Hepatocyte (in vitro differentiated cells): ENCODE measurements at regions not wholly inside any gene's neighbourhood (a gene's known extent, or its start where the extent isn't known, plus 50 kb on each side); places are given as distances from the start of the nearest gene placed in this dataset.

Experiments
- EZH2 ChIP-seq: fragments of 200-600 bp; sonication (generic); IDR thresholded peaks from 2 replicates; pipeline ENCODE4 v1.6.1; 2016; ENCODE audit warnings: antibody characterized with exemption, mild to moderate bottlenecking, borderline replicate concordance
- EZH2phosphoT487 ChIP-seq: fragments of 200-600 bp; sonication (generic); IDR thresholded peaks from one replicate; pipeline ENCODE4 v1.6.1; 2018; ENCODE audit warnings: antibody characterized with exemption, mild to moderate bottlenecking, low read depth, moderate library complexity; ENCODE audit not compliant: unreplicated experiment, severe bottlenecking
- TF ChIP-seq, protein P1 (sequence below): fragments of 200-600 bp; sonication (generic); IDR thresholded peaks from 2 replicates; pipeline ENCODE4 v1.5.1; 2016; ENCODE audit warnings: antibody characterized with exemption, mild to moderate bottlenecking; ENCODE audit not compliant: poor library complexity

DNA sequence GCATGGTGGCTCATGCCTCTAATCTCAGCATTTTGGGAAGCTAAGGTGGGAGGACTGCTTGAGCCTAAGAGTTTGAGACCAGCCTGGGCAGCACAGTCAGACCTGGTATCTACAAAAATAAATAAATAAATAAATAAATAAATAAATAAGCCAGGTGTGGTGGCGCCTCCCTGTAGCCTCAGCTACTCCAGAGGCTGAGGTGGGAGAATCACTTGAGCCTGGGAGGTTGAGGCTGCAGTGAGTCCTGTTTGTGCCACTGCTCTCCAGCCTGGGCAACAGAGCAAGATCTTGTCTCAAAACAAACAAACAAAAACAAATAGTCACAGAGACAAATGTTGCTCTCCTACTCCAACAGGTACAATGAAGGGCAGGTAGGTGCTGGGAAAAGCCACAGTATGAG is 242.4 kb upstream of the POU3F1 start:
- TF ChIP-seq, protein P1, sequence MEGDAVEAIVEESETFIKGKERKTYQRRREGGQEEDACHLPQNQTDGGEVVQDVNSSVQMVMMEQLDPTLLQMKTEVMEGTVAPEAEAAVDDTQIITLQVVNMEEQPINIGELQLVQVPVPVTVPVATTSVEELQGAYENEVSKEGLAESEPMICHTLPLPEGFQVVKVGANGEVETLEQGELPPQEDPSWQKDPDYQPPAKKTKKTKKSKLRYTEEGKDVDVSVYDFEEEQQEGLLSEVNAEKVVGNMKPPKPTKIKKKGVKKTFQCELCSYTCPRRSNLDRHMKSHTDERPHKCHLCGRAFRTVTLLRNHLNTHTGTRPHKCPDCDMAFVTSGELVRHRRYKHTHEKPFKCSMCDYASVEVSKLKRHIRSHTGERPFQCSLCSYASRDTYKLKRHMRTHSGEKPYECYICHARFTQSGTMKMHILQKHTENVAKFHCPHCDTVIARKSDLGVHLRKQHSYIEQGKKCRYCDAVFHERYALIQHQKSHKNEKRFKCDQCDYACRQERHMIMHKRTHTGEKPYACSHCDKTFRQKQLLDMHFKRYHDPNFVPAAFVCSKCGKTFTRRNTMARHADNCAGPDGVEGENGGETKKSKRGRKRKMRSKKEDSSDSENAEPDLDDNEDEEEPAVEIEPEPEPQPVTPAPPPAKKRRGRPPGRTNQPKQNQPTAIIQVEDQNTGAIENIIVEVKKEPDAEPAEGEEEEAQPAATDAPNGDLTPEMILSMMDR, result no peak
- TF ChIP-seq EZH2phosphoT487 (no peak), EZH2 (no peak)
